ENCODE measurements at regions not wholly inside any gene's neighbourhood (a gene's known extent, or its start where the extent isn't known, plus 50 kb on each side); places are given as distances from the start of the nearest gene placed in this dataset.
A peak's percentile ranks its signal among the peaks of the same experiment; 100 is the strongest.

DNA sequence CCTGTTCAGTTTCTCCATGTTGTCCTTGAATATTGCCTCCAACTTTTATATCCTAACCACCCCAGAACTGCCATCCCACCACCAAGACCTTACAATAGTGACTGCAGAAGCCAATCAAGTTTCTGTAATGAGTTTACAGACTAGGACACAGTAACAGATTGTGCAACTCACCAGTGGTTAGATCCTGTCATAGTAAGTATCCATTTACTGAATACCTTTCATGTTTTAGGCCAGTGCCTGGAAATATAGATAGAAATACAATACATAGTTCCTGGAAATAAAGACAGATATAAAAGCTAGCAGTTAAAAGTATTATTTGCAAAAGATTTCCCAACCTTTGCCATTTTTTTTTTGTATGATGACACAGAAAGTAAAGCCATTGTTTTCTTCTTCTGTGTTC, 471.8 kb upstream of the BTBD3 start:
- TF ChIP-seq CEBPB (IDR thresholded peaks at IDR 0.05; ENCODE audit: low read depth, low read length), result peak; percentile 80
- no peak for TF ChIP-seq BHLHE40 (IDR thresholded peaks at IDR 0.05; ENCODE audit: low read depth, low read length)
- TF ChIP-seq, protein P1, sequence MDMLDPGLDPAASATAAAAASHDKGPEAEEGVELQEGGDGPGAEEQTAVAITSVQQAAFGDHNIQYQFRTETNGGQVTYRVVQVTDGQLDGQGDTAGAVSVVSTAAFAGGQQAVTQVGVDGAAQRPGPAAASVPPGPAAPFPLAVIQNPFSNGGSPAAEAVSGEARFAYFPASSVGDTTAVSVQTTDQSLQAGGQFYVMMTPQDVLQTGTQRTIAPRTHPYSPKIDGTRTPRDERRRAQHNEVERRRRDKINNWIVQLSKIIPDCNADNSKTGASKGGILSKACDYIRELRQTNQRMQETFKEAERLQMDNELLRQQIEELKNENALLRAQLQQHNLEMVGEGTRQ (IDR thresholded peaks at IDR 0.05; ENCODE audit: low read depth, low read length), result no peak
- TF ChIP-seq MAZ (IDR thresholded peaks at IDR 0.05; ENCODE audit: borderline replicate concordance, low read depth, low read length), result no peak
- no peak for TF ChIP-seq RFX5 (IDR thresholded peaks at IDR 0.05; ENCODE audit: low read depth, low read length)
- TF ChIP-seq, protein P2, sequence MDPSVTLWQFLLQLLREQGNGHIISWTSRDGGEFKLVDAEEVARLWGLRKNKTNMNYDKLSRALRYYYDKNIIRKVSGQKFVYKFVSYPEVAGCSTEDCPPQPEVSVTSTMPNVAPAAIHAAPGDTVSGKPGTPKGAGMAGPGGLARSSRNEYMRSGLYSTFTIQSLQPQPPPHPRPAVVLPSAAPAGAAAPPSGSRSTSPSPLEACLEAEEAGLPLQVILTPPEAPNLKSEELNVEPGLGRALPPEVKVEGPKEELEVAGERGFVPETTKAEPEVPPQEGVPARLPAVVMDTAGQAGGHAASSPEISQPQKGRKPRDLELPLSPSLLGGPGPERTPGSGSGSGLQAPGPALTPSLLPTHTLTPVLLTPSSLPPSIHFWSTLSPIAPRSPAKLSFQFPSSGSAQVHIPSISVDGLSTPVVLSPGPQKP (IDR thresholded peaks at IDR 0.05; ENCODE audit: borderline replicate concordance, low read depth, low read length), result no peak
- no peak for TF ChIP-seq FOS (IDR thresholded peaks at IDR 0.05; ENCODE audit: low read depth, low read length)
- TF ChIP-seq NFE2L2 (IDR thresholded peaks at IDR 0.05; ENCODE audit: low read depth, low read length), result no peak
- H3K9me3 ChIP-seq (ENCODE audit: control insufficient read depth, insufficient read depth, low read length), result no peaks in the 10 kb centered on the region
- H3K4me3 ChIP-seq (ENCODE audit: insufficient read depth, low read depth, low read length), result no peak overlapping the region
- no peak overlapping the region for H4K91ac ChIP-seq (ENCODE audit: insufficient read depth, low read depth, low read length)
- no peaks in the 10 kb centered on the region; the same call in 1 of the 2 replicates for H3K4me1 ChIP-seq (ENCODE audit: control insufficient read depth, insufficient read depth, low read length)
- DNase-seq (peak; percentile 56), ATAC-seq (ENCODE audit: low read depth) (peak; percentile 17; the same call in 1 of the 2 replicates)
- no peak overlapping the region for H3K4ac ChIP-seq (ENCODE audit: low read depth, low read length)
- dilution Hi-C loops (cut with HindIII; ENCODE audit: low sequenced_read_pairs, unreplicated experiment), result no loop called here
- H3K27ac ChIP-seq (ENCODE audit: insufficient read depth, low read length), result no peak overlapping the region
- H3K23ac ChIP-seq (ENCODE audit: low read depth, low read length), result no peak overlapping the region; the same call in 1 of the 2 replicates
- ChIA-PET CTCF (interaction anchor here (0.7 kb wide), 1 partner anchor 113 kb away, joined by 3 read pairs; no protein-coding TSS in a partner anchor), POLR2A (ENCODE audit: unreplicated experiment) (no interaction called here)
- no peak overlapping the region for H4K5ac ChIP-seq (ENCODE audit: low read depth, low read length)
- no peaks in the 10 kb centered on the region for H3K27me3 ChIP-seq (ENCODE audit: control insufficient read depth, insufficient read depth, low read length)
- H2BK5ac ChIP-seq (ENCODE audit: low read depth, low read length, poor library complexity, severe bottlenecking), result no peak overlapping the region
- no peak overlapping the region for H3K18ac ChIP-seq (ENCODE audit: low read depth, low read length)
- no TSS peak for BruUV-seq (replicated peaks)
- H3K56ac ChIP-seq (ENCODE audit: extremely low read depth, insufficient read depth, low read length), result no peak overlapping the region
- H4K8ac ChIP-seq (ENCODE audit: low read depth in 2 of 2, low read length in 2 of 2), result no peak overlapping the region
- H2BK20ac ChIP-seq (ENCODE audit: low read depth, low read length), result no peak overlapping the region
- intact Hi-C loops (cut with micrococcal nuclease), result no loop called here
- no peak overlapping the region for H3K4me2 ChIP-seq (ENCODE audit: low read depth, low read length)
- H3K36me3 ChIP-seq (ENCODE audit: control insufficient read depth, insufficient read depth, low read length), result no peaks in the 10 kb centered on the region
- no peaks in the 10 kb centered on the region for H3K9me1 ChIP-seq (ENCODE audit: insufficient read depth, low read length)
- no peak overlapping the region for H3K9ac ChIP-seq (ENCODE audit: low read depth, low read length)
- H2AK9ac ChIP-seq (replicated peaks; ENCODE audit: low read depth, low read length, poor library complexity), result no peak overlapping the region
- H3K14ac ChIP-seq (replicated peaks; ENCODE audit: low read depth, low read length), result no peak overlapping the region
- no peaks in the 10 kb centered on the region for H4K20me1 ChIP-seq (ENCODE audit: insufficient read depth, low read length)
- in situ Hi-C loops (cut with MboI; ENCODE audit: low sequenced_read_pairs), result no loop called here
- H2BK120ac ChIP-seq (ENCODE audit: low read depth, low read length), result no peak overlapping the region
- H2AFZ ChIP-seq (replicated peaks; ENCODE audit: low read length, poor library complexity), result no peak overlapping the region
- H3K79me1 ChIP-seq (ENCODE audit: low read depth in 1 of 2, low read length in 2 of 2), result no peaks in the 10 kb centered on the region
- no peak overlapping the region for H2AK5ac ChIP-seq (ENCODE audit: low read depth, low read length)
- no peak overlapping the region for H2BK15ac ChIP-seq (ENCODE audit: low read depth, low read length)
